ENCODE measurements at regions not wholly inside any gene's neighbourhood (a gene's known extent, or its start where the extent isn't known, plus 50 kb on each side); places are given as distances from the start of the nearest gene placed in this dataset.

GRCh38 chr14:26866721-26867120 is 268.9 kb upstream of the NOVA1 start:
- TF ChIP-seq NFRKB (IDR thresholded peaks at IDR 0.05) (no peak), SP1 (IDR thresholded peaks at IDR 0.05) (no peak), ELF4 (IDR thresholded peaks at IDR 0.05) (no peak), CTBP1 (IDR thresholded peaks at IDR 0.05; ENCODE audit: borderline replicate concordance) (no peak), ZNF384 (IDR thresholded peaks at IDR 0.05) (no peak), ARNT (IDR thresholded peaks at IDR 0.05) (no peak), FOXM1 (IDR thresholded peaks at IDR 0.05; ENCODE audit: borderline replicate concordance) (no peak), TARDBP (IDR thresholded peaks at IDR 0.05) (no peak), PKNOX1 (IDR thresholded peaks at IDR 0.05) (no peak), BHLHE40 (IDR thresholded peaks at IDR 0.05; ENCODE audit: borderline replicate concordance) (no peak), L3MBTL2 (conservative IDR thresholded peaks at IDR 0.05) (no peak), SUZ12 (IDR thresholded peaks at IDR 0.05) (no peak), HDGF (IDR thresholded peaks at IDR 0.05; ENCODE audit: borderline replicate concordance) (no peak), LEF1 (IDR thresholded peaks at IDR 0.05; ENCODE audit: borderline replicate concordance) (no peak)

Data from HEK293T (cell line).